Testis (tissue), 2 donors: ENCODE measurements at regions not wholly inside any gene's neighbourhood (a gene's known extent, or its start where the extent isn't known, plus 50 kb on each side); places are given as distances from the start of the nearest gene placed in this dataset.

Experiments
- DNase-seq: peaks from one replicate; pipeline ENCODE4 v3.0.0-alpha.2; 2019
- H3K27ac ChIP-seq, 2 donors: fragments of 200-600 bp; sonication (generic); one replicate each; pipeline ENCODE4 v1.5.1; 2019
- H3K27me3 ChIP-seq: fragments of 200-600 bp; sonication (generic); one replicate; pipeline ENCODE4 v1.5.1; 2019
- H3K36me3 ChIP-seq: fragments of 200-600 bp; sonication (generic); one replicate; pipeline ENCODE4 v1.5.1; 2017; ENCODE audit warnings: low read depth; ENCODE audit errors: missing control alignments
- H3K4me1 ChIP-seq: fragments of 200-600 bp; sonication (generic); one replicate; pipeline ENCODE4 v1.5.1; 2019
- H3K4me3 ChIP-seq, 2 donors: fragments of 200-600 bp; sonication (generic); one replicate each; pipeline ENCODE4 v1.5.1; 2017 to 2019
- H3K9me3 ChIP-seq: fragments of 200-600 bp; sonication (generic); one replicate; pipeline ENCODE4 v1.5.1; 2017
- CTCF ChIP-seq, 3 experiments: fragments of 450-650 bp in 2 of 3; fragments of 200-600 bp in 1 of 3; sonication (generic) in 1 of 3; IDR thresholded peaks; one replicate each; pipeline ENCODE4 v1.5.1; 2016 to 2019; ENCODE audit warnings: antibody characterized with exemption in 3 of 3, mild to moderate bottlenecking in 2 of 3, moderate library complexity in 1 of 3
- POLR2A ChIP-seq: fragments of 450-650 bp; IDR thresholded peaks from one replicate; pipeline ENCODE4 v1.6.1; 2017; ENCODE audit warnings: antibody characterized with exemption, mild to moderate bottlenecking, moderate library complexity
- WGBS, 2 donors: methylation state at CpG; one replicate each; pipeline ENCODE4 v1.1.5; 2018; 5-methylcytosine and 5-hydroxymethylcytosine counted together
- intact Hi-C: fragments of 100-400 bp; cut with DNase I; formaldehyde crosslinking; loops from one replicate; pipeline ENCODE4 v1.15.1; 2023; ENCODE audit warnings: low total_unique reads

DNA sequence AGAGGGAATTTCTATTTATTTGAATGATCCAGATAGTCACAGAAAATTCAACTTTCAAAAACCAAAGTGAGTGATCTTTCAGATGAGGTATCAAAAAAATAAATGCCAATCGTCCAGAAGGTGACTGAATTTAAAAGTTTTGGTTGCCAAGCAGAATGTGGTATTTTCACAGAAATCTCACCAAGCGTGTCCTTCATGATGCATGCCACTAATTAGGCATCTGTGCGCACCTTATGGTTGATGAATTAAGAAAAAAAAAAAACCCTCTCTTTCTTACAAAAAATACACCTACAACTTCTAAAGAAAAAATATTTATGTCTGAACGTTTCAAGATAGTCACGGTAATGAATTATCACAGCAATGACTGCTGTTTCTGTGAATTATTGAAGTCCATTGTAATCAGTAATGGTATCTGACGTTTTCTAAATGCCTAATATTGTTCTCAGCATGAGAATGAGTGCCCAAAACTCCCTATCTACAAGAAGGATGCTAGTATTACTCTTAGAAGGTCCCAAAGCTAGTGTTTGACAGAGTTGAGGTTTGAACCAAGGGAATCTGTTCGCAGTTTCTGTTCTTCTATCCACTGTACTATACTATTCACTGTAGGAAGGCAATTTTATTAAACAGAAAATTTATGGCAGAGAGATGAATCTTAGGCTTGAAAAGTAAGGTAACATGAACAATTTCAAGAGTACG lies 219.6 kb upstream of the NETO1 start:
- WGBS, 2 donors, result 72 to 79% methylated on average over 8 of the region's 8 CpGs
- TF ChIP-seq CTCF (IDR thresholded peaks at IDR 0.05) (no peak), POLR2A (no peak)
- no peak for DNase-seq
- H3K36me3 ChIP-seq, result no peaks in the 10 kb centered on the region
- intact Hi-C loops, result no loop called here
- H3K27ac ChIP-seq, result no peak overlapping the region
- H3K9me3 ChIP-seq, result no peaks in the 10 kb centered on the region
- no peaks in the 10 kb centered on the region for H3K27me3 ChIP-seq
- no peaks in the 10 kb centered on the region for H3K4me1 ChIP-seq
- no peak overlapping the region for H3K4me3 ChIP-seq

DNA sequence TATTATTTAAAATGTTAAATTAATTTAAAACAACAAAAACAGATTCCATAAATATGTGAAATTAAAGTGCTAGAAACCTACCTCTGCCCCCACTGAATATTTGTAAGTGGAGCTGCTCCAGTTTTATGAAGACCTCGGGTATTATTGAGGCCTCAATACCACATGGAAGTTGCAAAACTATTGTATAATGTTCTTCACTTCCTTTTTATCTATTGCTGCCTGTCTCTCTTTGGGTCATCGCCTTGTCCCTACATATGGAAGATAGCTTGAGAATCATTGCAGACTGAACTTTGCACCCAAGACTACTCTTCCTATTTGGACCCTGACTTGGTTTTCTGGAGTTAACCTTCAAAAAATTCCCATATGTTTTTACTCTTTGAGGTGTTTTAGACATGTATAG lies 212.1 kb upstream of the NETO1 start:
- Histone ChIP-seq H3K9me3 (no peaks in the 10 kb centered on the region), H3K4me1 (no peaks in the 10 kb centered on the region), H3K27ac (no peak overlapping the region), H3K36me3 (no peaks in the 10 kb centered on the region), H3K4me3 (no peak overlapping the region), H3K27me3 (no peaks in the 10 kb centered on the region)
- TF ChIP-seq CTCF (IDR thresholded peaks at IDR 0.05) (no peak), POLR2A (no peak)
- WGBS, 2 donors, result 87 to 90% methylated on average over 2 of the region's 2 CpGs
- intact Hi-C loops, result no loop called here
- DNase-seq, result no peak

GRCh38 chr18:73060666-73061288 lies 193.0 kb upstream of the NETO1 start:
- intact Hi-C loops, result no loop called here
- 67 to 70% methylated on average over 4 of the region's 4 CpGs for WGBS, 2 donors
- H3K4me3 ChIP-seq, result no peak overlapping the region

DNA sequence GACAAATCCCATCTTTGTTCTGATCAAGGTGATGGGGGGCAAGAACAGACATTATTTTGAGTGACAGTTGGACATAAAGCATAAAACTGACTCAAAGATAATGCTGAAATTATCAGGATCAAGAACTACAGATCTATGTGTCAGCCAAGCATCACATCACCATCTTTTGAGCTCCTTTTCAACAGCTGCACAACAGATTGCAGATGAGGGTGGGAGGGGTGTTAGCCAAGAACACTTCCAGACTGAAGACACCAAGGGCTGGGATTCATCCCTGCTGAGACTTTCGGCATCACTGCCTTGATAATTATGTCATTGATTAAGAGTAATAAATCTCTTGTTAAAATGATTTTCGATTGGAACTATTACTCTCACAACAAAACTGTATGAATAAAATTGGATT lies 191.5 kb upstream of the NETO1 start:
- TF ChIP-seq POLR2A, result no peak
- no peak for TF ChIP-seq CTCF (IDR thresholded peaks at IDR 0.05)
- DNase-seq, result no peak
- no peaks in the 10 kb centered on the region for H3K4me1 ChIP-seq
- WGBS, 2 donors, result 68 to 82% methylated on average over 2 of the region's 2 CpGs
- H3K27ac ChIP-seq, result no peak overlapping the region
- H3K36me3 ChIP-seq, result no peaks in the 10 kb centered on the region
- H3K9me3 ChIP-seq, result no peaks in the 10 kb centered on the region
- intact Hi-C loops, result no loop called here
- H3K27me3 ChIP-seq, result no peaks in the 10 kb centered on the region
- no peak overlapping the region for H3K4me3 ChIP-seq

More at GRCh38 chr18:73060666-73061288, 193.0 kb upstream of the NETO1 start:
- no peaks in the 10 kb centered on the region for H3K9me3 ChIP-seq
- no peak overlapping the region for H3K27ac ChIP-seq
- H3K4me1 ChIP-seq, result no peaks in the 10 kb centered on the region
- TF ChIP-seq CTCF (IDR thresholded peaks at IDR 0.05), result no peak
- DNase-seq, result no peak
- no peaks in the 10 kb centered on the region for H3K27me3 ChIP-seq
- H3K36me3 ChIP-seq, result no peaks in the 10 kb centered on the region

DNA sequence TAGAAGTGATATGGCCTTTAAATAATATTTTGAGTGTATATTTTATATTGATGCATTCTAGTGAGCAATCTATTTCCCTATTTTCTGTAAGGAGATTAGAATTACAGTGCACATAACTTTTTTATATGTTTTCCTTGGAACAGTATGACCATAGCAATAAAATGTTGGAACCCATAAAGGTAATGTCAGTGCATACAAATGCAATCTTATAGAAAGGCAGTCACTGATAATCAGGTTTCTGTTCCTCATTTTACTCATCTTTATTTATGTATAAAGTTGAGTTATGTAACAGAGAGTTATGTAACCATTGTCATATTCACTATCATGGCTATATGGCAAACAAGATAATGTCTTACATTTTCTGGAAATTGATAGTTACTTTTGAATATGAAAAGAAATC lies 179.9 kb upstream of the NETO1 start:
- H3K4me3 ChIP-seq, result no peak overlapping the region
- no peak overlapping the region for H3K27ac ChIP-seq
- TF ChIP-seq POLR2A (no peak), CTCF (IDR thresholded peaks at IDR 0.05) (no peak)
- H3K4me1 ChIP-seq, result no peaks in the 10 kb centered on the region
- no peaks in the 10 kb centered on the region for H3K9me3 ChIP-seq
- no peak for DNase-seq
- H3K27me3 ChIP-seq, result no peaks in the 10 kb centered on the region
- intact Hi-C loops, result no loop called here
- no peaks in the 10 kb centered on the region for H3K36me3 ChIP-seq
